Loucy (cell line): ENCODE measurements at regions not wholly inside any gene's neighbourhood (a gene's known extent, or its start where the extent isn't known, plus 50 kb on each side); places are given as distances from the start of the nearest gene placed in this dataset.

Source experiments
- H2AFZ ChIP-seq: fragments of 200-600 bp; sonication (generic); 2 replicates; pipeline ENCODE4 v1.6.0; 2016; ENCODE audit warnings: antibody characterized with exemption, mild to moderate bottlenecking, low read length, moderate library complexity
- H3F3A ChIP-seq: fragments of 200-600 bp; 2 replicates; pipeline ENCODE4 v1.6.0; 2016; ENCODE audit warnings: antibody characterized with exemption, low read depth, mild to moderate bottlenecking
- H3K27me3 ChIP-seq: fragments of 200-600 bp; sonication (generic); 2 replicates; pipeline ENCODE4 v1.6.1; 2014; ENCODE audit warnings: low read length, mild to moderate bottlenecking; ENCODE audit not compliant: insufficient read depth, poor library complexity, severe bottlenecking
- H3K36me3 ChIP-seq: fragments of 200-600 bp; sonication (generic); 2 replicates; pipeline ENCODE4 v1.6.1; 2016; ENCODE audit warnings: low read length; ENCODE audit not compliant: insufficient read depth
- H3K4me1 ChIP-seq: fragments of 200-600 bp; sonication (generic); 2 replicates; pipeline ENCODE4 v1.5.1; 2014; ENCODE audit warnings: low read length, mild to moderate bottlenecking; ENCODE audit not compliant: insufficient read depth, poor library complexity, severe bottlenecking
- H3K4me2 ChIP-seq: fragments of 200-600 bp; sonication (generic); 2 replicates; pipeline ENCODE4 v1.6.0; 2014; ENCODE audit warnings: antibody characterized with exemption, low read length, low read depth, mild to moderate bottlenecking; ENCODE audit not compliant: poor library complexity, severe bottlenecking
- H3K4me3 ChIP-seq: fragments of 200-600 bp; sonication (generic); 2 replicates; pipeline ENCODE4 v1.5.1; 2014; ENCODE audit warnings: low read length, mild to moderate bottlenecking, mixed read lengths; ENCODE audit not compliant: poor library complexity, severe bottlenecking
- H3K79me2 ChIP-seq: fragments of 200-600 bp; sonication (generic); 2 replicates; pipeline ENCODE4 v1.6.1; 2014; ENCODE audit warnings: low read length; ENCODE audit not compliant: insufficient read depth
- H3K9ac ChIP-seq: fragments of 200-600 bp; sonication (generic); 2 replicates; pipeline ENCODE4 v1.6.0; 2014; ENCODE audit warnings: mild to moderate bottlenecking, low read depth, low read length, moderate library complexity; ENCODE audit not compliant: poor library complexity, severe bottlenecking
- H3K9me2 ChIP-seq: fragments of 200-600 bp; sonication (generic); replicated peaks from 2 replicates; pipeline ENCODE4 v1.6.1; 2016; ENCODE audit warnings: low read depth, low read length, mixed read lengths
- H3K9me3 ChIP-seq: fragments of 200-600 bp; sonication (generic); 2 replicates; pipeline ENCODE4 v1.6.1; 2014; ENCODE audit warnings: mild to moderate bottlenecking, antibody characterized with exemption, low read length, low read depth; ENCODE audit not compliant: insufficient read depth
- H4K20me1 ChIP-seq: fragments of 200-600 bp; sonication (generic); 2 replicates; pipeline ENCODE4 v1.6.0; 2014; ENCODE audit warnings: antibody characterized with exemption, low read length, mild to moderate bottlenecking; ENCODE audit not compliant: insufficient read depth, poor library complexity, severe bottlenecking
- CTCF ChIP-seq: fragments of 200-600 bp; sonication (generic); conservative IDR thresholded peaks from 2 replicates; pipeline ENCODE4 v1.5.1; 2014; ENCODE audit warnings: mild to moderate bottlenecking, antibody characterized with exemption, low read length
- EZH2phosphoT487 ChIP-seq: fragments of 200-600 bp; IDR thresholded peaks from 2 replicates; pipeline ENCODE4 v1.6.1; 2018; ENCODE audit warnings: antibody characterized with exemption, mild to moderate bottlenecking, moderate library complexity, borderline replicate concordance

GRCh38 chr5:28543473-28544098 is 1505.2 kb upstream of the CDH9 start:
- Histone ChIP-seq H3K4me3 (no peak overlapping the region), H3K79me2 (no peaks in the 10 kb centered on the region), H2AFZ (no peak overlapping the region), H3F3A (no peaks in the 10 kb centered on the region), H3K27me3 (no peaks in the 10 kb centered on the region), H4K20me1 (no peaks in the 10 kb centered on the region), H3K9me2 (no peaks in the 10 kb centered on the region), H3K9ac (no peak overlapping the region), H3K9me3 (no peaks in the 10 kb centered on the region), H3K4me2 (no peak overlapping the region), H3K4me1 (no peaks in the 10 kb centered on the region), H3K36me3 (no peaks in the 10 kb centered on the region)
- TF ChIP-seq EZH2phosphoT487 (no peak), CTCF (no peak)

GRCh38 chr5:28542987-28543386 is 1504.6 kb upstream of the CDH9 start:
- Histone ChIP-seq H4K20me1 (no peaks in the 10 kb centered on the region), H3K79me2 (no peaks in the 10 kb centered on the region), H2AFZ (no peak overlapping the region), H3K27me3 (no peaks in the 10 kb centered on the region), H3K4me1 (no peaks in the 10 kb centered on the region), H3K9me2 (no peaks in the 10 kb centered on the region), H3K36me3 (no peaks in the 10 kb centered on the region), H3K9ac (no peak overlapping the region), H3K4me2 (no peak overlapping the region), H3K9me3 (no peaks in the 10 kb centered on the region), H3K4me3 (no peak overlapping the region), H3F3A (no peaks in the 10 kb centered on the region)
- no peak for TF ChIP-seq CTCF
- TF ChIP-seq EZH2phosphoT487 = no peak

- Histone ChIP-seq H4K20me1 (no peaks in the 10 kb centered on the region), H3F3A (no peaks in the 10 kb centered on the region), H3K36me3 (no peaks in the 10 kb centered on the region), H3K9me3 (no peaks in the 10 kb centered on the region), H3K4me2 (no peak overlapping the region), H3K9me2 (no peaks in the 10 kb centered on the region), H3K9ac (no peak overlapping the region), H3K27me3 (no peaks in the 10 kb centered on the region), H3K4me1 (no peaks in the 10 kb centered on the region), H2AFZ (no peak overlapping the region), H3K4me3 (no peak overlapping the region), H3K79me2 (no peaks in the 10 kb centered on the region)
- TF ChIP-seq EZH2phosphoT487 (no peak), CTCF (no peak)
Observed at GRCh38 chr5:28523888-28524635, 1485.7 kb upstream of the CDH9 start.
